ENCODE measurements at regions not wholly inside any gene's neighbourhood (a gene's known extent, or its start where the extent isn't known, plus 50 kb on each side); places are given as distances from the start of the nearest gene placed in this dataset.

GRCh38 chr6:71420095-71420692 lies 131.6 kb downstream of the OGFRL1 start:
- no peaks in the 10 kb centered on the region for H3K36me3 ChIP-seq (ENCODE audit: control insufficient read depth in 2 of 2, insufficient read depth in 2 of 2, low read length in 1 of 2)
- H3K27me3 ChIP-seq (replicated peaks in 1 of 2; ENCODE audit: control insufficient read depth in 2 of 2, insufficient read depth in 2 of 2, low read length in 1 of 2) = peaks cover 6 to 14% of the 10 kb centered on the region in 2 experiments
- no peak for DNase-seq (ENCODE audit: low read depth, low spot score)
- 12% methylated on average over 67 of the region's 91 CpGs for WGBS (ENCODE audit: insufficient coverage, insufficient replicate concordance, low lambda C conversion rate, missing lambda C conversion rate)
- H3K27ac ChIP-seq (ENCODE audit: control insufficient read depth, insufficient read depth) = no peak overlapping the region
- SMC1A ChIA-PET (ENCODE audit: uncharacterized antibody, unreplicated experiment) = no interaction called here
- no peak overlapping the region for H3K4me3 ChIP-seq
- H3K79me2 ChIP-seq (ENCODE audit: control insufficient read depth, insufficient read depth, low read length) = no peaks in the 10 kb centered on the region
- no peak overlapping the region for H3K9ac ChIP-seq (ENCODE audit: control insufficient read depth, insufficient read depth, low read length)
- POLR2A ChIA-PET = no interaction called here
- in situ Hi-C loops (cut with MboI) (no loop called here), intact Hi-C loops (cut with micrococcal nuclease; ENCODE audit: unreplicated experiment) (no loop called here)
- H3K4me2 ChIP-seq (ENCODE audit: control insufficient read depth, insufficient read depth) = no peak overlapping the region
- no TSS peak for BruUV-seq (replicated peaks)
- H2AFZ ChIP-seq (ENCODE audit: control insufficient read depth, low read depth, low read length) = no peak overlapping the region
- H4K20me1 ChIP-seq (ENCODE audit: control insufficient read depth, insufficient read depth) = no peaks in the 10 kb centered on the region
- RAD21 ChIA-PET (ENCODE audit: unreplicated experiment) = no interaction called here
- no peak for ATAC-seq
- TF ChIP-seq RELA (IDR thresholded peaks at IDR 0.05; ENCODE audit: borderline replicate concordance, partially characterized antibody) (no peak), STAT3 (IDR thresholded peaks at IDR 0.05; ENCODE audit: low read depth, low read length) (no peak), SIN3A (IDR thresholded peaks at IDR 0.05; ENCODE audit: low read depth, low read length) (no peak), SP1 (IDR thresholded peaks at IDR 0.05; ENCODE audit: low read depth, low read length) (no peak), SUZ12 (IDR thresholded peaks at IDR 0.05; ENCODE audit: unreplicated experiment) (peak; percentile 50)
- no peaks in the 10 kb centered on the region; the same call in 2 of the 3 replicates for H3K9me3 ChIP-seq (replicated peaks; ENCODE audit: control insufficient read depth, insufficient read depth, low read length)
- H3K4me1 ChIP-seq (ENCODE audit: control insufficient read depth, insufficient read depth, low read length) = no peaks in the 10 kb centered on the region
- CTCF ChIA-PET = no interaction called here
- FAIRE-seq = no peak

DNA sequence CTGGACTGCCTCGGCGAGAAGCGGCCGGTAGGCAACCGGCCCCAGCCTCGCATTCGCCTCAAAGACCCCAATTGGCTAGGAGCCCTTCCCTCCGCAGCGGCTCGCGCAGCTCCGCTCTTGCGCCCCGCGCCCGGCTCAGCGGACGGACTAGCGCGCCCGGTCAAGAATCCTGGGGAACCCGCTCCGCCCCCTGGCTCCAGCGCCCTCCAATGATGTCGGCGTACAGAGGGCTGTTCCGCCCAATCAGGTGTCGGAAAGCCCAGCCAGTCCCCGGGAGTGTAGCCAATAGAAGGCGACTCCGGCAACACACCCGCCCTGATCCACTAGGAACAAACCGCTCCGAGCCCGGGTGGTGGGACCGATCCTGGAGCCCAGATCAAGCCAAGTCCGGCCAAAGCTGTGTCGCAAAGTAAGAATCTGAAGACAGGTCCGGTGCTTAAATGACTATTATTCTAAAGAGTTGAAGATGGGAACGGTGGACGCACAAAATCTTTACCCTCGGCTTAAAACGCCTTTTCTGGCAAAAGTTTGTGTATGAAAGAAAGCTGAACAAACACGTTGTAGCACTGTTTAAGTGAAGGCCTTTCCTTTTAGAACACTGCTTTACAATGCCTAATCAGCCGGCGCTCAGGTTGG lies 132.2 kb downstream of the OGFRL1 start:
- RAD21 ChIA-PET (ENCODE audit: unreplicated experiment) = no interaction called here
- no peak for FAIRE-seq
- Histone ChIP-seq H3K9ac (ENCODE audit: control insufficient read depth, insufficient read depth, low read length) (no peak overlapping the region), H2AFZ (ENCODE audit: control insufficient read depth, low read depth, low read length) (no peak overlapping the region; the same call in 1 of the 2 replicates), H3K36me3 (ENCODE audit: control insufficient read depth in 2 of 2, insufficient read depth in 2 of 2, low read length in 1 of 2) (no peaks in the 10 kb centered on the region), H3K4me1 (ENCODE audit: control insufficient read depth, insufficient read depth, low read length) (no peaks in the 10 kb centered on the region), H3K27ac (ENCODE audit: control insufficient read depth, insufficient read depth) (no peak overlapping the region), H3K9me3 (replicated peaks; ENCODE audit: control insufficient read depth, insufficient read depth, low read length) (no peaks in the 10 kb centered on the region; the same call in 2 of the 3 replicates), H3K79me2 (ENCODE audit: control insufficient read depth, insufficient read depth, low read length) (no peaks in the 10 kb centered on the region), H3K27me3 (replicated peaks in 1 of 2; ENCODE audit: control insufficient read depth in 2 of 2, insufficient read depth in 2 of 2, low read length in 1 of 2) (peaks cover 6 to 14% of the 10 kb centered on the region in 2 experiments), H3K4me2 (ENCODE audit: control insufficient read depth, insufficient read depth) (no peak overlapping the region), H4K20me1 (ENCODE audit: control insufficient read depth, insufficient read depth) (no peaks in the 10 kb centered on the region), H3K4me3 (no peak overlapping the region)
- WGBS (ENCODE audit: insufficient coverage, insufficient replicate concordance, low lambda C conversion rate, missing lambda C conversion rate) = 46% methylated on average over 41 of the region's 46 CpGs
- POLR2A ChIA-PET = no interaction called here
- BruUV-seq (replicated peaks) = no TSS peak
- TF ChIP-seq BCLAF1 (IDR thresholded peaks at IDR 0.05) = no peak
- no peak for ATAC-seq
- intact Hi-C loops (cut with micrococcal nuclease; ENCODE audit: unreplicated experiment) (no loop called here), in situ Hi-C loops (cut with MboI) (no loop called here)
- CTCF ChIA-PET = no interaction called here
- SMC1A ChIA-PET (ENCODE audit: uncharacterized antibody, unreplicated experiment) = no interaction called here
- DNase-seq (ENCODE audit: low read depth, low spot score) = no peak
